GM19438 (cell line): ENCODE measurements at regions not wholly inside any gene's neighbourhood (a gene's known extent, or its start where the extent isn't known, plus 50 kb on each side); places are given as distances from the start of the nearest gene placed in this dataset.
"Not testable (repeated sequence)": the region's sequence is repeated elsewhere in the genome, so short reads cannot be mapped to it uniquely, and the experiment has no call there.

Source experiments
- ATAC-seq: cut with Tn5 transposase; IDR thresholded peaks from one replicate; pipeline ENCODE4 v1.9.1; 2021; ENCODE audit warnings: low read depth; ENCODE audit not compliant: unreplicated experiment

DNA sequence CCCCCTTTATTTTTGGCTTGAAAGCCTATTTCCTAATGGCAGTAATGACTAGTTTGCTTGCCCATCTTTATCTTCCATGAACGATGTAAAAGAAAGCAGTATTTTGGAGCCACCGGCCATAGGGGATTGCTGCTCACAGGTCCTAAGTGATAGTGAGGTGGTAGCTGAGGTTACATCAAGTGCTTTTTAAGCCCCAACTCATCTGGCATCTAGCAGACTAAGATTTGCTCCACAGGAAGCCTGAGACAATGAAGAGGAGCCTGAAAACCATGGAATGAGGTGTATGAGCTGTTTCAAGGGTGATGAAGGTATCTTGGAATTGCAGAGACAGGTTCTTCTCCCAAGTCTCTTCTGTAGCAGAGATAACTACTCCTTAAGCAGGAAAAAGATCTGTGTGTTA is 496.3 kb downstream of the XPNPEP1 start:
- ATAC-seq: no peak

DNA sequence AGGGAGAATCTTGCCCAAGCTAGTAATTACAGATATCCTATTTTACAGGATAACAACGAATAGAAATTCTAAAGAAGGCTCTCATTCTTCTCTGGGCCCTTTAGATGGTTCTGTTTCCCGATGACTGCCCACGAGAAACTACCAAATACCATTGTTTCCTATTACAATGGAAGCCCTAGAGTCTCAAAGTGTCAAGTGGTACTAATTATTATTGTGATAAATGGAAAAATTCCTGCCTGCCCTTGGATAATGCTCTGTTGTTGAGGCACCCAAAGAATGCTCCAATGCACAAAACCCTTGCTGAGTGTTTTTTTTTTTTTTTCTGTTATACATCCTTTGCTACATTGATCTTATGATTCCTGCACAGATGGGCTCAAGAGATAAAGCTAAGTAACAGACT is 504.5 kb downstream of the XPNPEP1 start:
- ATAC-seq: no peak

DNA sequence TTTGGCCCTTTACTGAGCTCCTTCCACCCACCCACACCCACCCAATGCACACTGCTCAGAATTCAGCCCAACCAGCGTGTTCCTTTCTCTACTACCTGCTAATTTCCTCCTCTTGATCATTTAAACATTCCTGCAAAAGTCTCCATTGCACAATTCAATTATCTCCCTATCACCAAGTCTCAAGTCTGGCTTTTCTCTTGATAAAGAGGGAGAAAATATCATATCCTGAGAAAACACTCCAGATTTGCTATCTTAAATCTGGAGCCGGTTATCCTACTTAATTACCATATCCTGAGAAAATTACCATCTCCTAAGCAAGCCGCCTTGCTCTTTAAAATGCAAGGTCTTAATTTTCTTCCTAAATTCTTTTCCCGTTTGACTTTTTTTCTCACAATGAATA is 505.5 kb downstream of the XPNPEP1 start:
- ATAC-seq: no peak

DNA sequence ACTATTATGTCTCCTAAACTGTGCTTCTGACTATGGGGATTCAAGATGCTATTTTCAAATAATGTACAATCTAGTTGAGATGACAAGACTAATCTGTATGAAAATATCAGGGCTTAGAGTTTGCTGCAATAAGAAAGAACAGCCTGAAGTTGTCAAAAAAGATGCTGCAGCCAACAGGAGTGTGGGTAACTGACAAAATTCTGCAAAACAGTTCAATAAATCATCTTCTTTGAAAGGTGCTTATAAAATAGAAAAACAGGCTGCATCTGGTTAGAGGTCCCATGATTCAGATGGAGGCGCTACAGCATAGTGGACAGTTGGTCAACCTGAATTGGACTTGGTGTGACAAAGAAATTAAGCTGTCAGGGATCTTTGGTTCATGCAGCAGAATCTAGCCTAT is 511.0 kb downstream of the XPNPEP1 start:
- ATAC-seq: no peak

DNA sequence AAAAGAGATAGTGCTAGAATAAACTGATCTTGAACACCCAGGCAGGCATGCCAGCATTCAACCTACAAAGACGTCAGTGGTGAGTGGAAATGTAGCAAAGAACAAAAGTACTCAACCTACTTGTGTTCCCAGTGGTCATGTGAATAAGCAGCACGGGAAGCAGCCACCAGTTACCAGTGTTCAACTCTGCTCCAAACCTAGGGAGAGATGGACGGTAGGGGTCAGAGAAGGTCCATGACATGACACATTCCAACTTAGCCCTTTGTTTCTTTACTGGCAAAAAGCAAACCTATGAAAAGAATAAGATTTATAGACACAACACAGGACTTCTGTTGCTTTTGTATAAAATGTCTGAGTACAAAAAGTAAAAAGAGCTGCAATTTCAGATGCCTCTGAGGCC is 511.4 kb downstream of the XPNPEP1 start:
- ATAC-seq: no peak

DNA sequence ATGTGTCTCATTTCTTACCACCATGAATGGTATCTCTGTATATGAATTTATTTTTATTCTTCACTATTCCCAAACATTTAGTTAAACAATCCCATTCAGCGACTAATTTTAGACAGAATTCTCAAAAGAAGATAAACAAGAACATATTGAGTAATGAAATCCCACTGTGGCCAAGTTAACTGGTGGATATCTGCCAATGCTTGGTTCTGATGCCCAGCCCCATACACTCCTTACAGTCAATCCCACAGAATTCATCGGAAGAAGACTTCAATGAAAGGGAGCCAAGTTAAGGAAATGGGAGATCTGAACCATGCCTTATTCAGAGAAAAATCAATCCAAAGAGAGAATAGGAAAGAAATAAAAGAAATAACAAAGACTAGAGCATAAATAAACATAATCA is 518.0 kb downstream of the XPNPEP1 start:
- no peak for ATAC-seq

DNA sequence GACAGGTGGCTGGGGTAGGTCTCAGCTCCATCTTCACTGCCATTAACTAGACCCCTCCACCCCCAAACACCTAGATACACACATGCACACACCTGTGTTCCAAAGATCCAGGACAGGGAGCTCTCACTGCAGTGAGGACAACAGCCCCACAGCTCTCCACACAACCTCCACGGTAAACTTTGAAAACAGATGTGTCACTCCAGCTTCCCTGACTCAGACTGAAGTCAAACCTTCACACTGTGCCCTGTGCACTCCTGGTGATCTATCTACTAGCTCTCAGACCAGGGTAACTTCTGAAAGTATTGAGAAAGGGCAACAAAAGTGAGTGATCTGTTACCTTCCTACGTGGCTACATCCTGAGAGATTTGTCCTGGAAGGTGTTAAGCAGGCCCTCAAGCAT is 519.8 kb downstream of the XPNPEP1 start:
- ATAC-seq: no peak

DNA sequence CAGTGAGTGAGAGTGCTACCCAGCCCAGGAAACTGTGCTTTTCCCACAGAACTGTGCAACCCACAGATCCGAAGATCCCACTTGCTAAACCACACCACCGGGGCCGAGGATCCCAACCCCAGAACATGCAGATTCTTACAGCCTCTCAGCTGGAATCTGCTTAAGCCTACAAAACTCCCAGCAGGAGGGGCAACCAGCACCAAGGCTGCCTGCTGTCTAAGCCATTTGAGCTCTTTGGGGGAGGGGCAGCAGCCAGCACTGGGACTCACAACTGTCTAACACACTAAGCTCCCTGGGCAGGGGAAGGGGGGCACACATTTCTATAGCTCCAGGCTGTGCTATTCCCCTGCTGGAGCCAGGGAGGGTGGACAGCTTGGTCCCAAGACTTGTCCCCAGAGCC is 529.9 kb downstream of the XPNPEP1 start:
- no peak for ATAC-seq

DNA sequence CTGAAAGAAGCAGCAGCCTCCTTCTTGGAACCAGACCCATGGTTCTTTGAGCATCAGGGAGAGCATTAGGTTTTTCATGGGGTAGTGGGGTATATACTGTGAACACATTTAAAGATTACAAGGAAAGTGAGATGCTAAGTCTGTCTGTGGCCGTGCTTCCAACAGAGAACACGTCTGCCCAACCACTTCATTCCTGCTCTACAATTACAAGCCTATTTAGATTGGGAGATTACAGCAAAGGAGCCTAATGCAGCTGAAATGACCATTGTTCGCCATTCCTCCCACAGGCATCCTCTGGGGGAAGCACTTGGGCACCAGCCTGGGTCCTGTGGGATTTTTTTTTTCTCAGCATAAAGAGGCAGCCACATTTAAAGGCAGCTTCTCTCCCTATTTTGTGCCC is 536.4 kb downstream of the XPNPEP1 start:
- no peak for ATAC-seq

DNA sequence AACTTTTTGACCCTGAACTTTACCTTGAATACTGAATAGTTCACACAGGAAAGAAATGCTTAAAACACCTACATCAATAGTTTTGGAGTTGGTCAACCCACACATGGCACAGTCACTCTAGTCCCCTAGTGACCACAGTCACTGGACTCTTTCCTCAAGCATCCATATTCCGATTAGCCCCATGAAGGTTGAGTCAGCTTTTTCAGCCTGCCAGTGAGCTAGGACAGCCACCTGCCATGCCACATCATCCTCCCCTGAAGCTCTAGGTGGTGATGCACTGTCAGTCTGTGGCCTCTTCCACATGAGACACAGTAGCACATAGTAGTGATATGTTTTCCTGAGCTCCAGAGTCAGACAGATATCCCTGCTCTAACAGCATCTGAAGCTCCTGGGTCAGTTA is 537.2 kb downstream of the XPNPEP1 start:
- ATAC-seq: no peak

DNA sequence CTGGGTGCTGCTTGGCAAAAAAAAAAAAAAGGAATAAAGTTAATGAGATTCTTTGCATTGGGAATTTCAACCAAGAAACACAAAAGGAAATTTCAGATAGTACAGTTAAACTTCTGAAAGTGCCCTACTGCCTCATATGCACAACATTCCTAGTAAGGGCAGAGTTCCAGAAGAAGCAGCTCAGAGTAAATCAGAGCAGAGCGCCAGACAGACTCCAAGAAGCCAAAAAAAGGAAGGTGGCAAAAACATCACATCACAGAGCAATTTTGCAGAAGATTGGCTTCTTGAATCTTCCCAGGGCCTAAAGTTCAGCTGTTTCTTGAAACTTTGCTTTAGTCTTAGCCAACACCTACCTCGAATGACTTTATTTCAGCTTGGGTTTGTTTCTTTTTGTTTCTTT is 544.1 kb downstream of the XPNPEP1 start:
- no peak for ATAC-seq

DNA sequence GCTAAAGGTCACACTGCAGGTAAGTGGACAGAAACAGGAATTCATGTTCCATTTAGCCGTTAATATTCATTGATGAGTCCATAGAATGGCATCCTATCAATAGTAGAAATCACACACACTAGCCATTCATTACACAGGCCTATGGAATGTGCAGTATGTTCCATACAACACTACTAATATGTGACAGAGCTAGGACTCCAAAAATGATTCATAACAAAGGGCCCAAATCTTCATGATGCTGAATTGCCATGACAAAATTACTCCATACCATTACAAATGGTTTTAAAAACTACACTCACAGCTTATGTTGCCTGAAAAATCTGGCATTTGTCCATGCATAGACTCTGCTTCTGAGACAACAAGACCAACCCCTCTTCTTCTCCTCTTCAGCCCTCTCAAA is 549.1 kb downstream of the XPNPEP1 start:
- no peak for ATAC-seq

DNA sequence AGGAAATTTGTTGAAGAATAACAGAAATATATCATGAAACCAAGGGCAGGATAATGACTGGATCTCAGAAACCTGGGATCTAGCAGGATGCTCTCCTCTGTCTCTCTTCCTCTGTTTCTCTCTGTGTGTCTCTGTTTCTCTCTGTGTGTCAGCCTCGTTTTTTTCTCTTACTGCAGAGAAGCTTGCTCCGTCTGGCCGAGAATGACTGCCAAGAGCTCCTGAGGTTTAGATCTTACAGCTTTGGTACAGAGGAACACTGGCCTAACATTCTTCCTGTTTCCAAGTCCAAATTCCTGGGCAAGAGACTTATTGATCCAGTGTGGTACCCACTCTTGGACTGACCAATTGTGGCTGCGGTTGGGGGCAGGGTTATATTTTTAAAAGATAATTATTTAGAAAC is 564.0 kb downstream of the XPNPEP1 start:
- no peak for ATAC-seq

DNA sequence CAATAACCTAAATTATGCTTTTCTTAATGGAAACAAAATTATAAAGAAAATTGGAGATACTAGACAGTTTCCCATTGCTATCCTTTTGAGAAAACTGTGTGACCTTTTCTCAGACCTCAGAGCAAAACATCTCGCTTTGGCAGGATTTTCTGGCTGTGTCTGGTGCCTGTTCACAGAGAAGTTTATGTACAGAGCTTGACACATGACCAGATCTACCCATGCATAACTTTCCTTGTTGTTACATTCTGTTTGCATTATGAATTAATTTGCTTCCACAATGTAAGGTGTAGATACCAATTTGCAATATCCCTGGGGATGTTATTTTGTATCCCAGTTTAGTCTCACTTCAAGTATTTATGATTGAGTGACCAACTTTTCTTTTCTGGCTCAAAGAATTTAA is 565.0 kb downstream of the XPNPEP1 start:
- ATAC-seq: no peak

DNA sequence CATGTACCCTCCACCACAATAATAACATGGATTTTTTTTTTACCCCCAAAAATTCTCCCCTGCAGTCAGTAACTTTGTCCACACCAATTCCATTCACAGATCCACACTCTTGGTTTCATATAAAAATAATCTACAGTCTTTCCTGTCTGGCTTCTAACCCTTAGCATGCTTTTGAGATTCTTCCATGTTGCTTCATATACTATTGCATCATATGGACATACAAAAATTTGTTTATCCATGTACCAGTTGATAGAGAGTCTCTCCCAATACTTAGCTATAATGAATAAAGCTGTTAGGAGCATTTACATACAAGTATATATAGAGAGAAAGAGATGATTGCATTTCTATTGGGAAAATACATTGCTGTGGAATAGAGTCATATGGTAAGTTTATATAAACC is 575.0 kb downstream of the XPNPEP1 start:
- no peak for ATAC-seq

DNA sequence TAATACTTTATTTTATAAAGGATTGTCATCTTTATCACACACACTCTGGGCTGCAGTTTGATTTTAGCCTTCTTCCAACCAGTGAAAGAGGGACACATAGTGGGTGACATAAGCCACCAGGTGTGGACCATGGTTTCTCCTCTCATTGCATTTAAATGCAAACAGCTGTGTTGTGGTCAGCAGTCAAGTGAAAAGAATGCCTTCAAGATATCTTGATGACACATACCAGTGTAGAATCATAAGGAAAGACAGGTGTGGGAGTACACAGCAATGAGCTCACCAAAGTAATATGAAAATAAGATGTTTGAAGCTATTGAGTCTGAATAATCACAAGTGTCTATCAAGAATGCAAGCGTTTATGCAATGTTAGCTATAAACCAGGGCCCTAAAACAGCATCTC is 580.0 kb downstream of the XPNPEP1 start:
- ATAC-seq: no peak

DNA sequence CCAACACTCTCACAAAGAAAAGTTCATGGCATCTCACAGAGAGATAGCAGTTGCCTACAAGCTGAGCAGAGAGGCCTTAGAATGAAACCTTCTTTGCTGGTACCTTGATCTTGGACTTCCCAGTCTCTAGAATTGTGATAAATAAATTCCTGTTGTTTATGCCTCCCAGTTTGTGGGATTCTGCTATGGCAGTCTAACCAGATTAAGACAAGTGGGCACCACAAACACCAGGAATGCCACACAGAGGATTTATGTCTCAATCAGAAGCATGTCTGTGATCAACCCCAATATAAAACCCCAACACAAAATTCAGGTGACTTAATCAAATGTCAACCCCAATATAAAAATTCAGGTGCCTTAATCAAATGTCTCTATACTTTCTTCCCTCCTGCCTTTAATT is 581.3 kb downstream of the XPNPEP1 start:
- ATAC-seq: no peak

DNA sequence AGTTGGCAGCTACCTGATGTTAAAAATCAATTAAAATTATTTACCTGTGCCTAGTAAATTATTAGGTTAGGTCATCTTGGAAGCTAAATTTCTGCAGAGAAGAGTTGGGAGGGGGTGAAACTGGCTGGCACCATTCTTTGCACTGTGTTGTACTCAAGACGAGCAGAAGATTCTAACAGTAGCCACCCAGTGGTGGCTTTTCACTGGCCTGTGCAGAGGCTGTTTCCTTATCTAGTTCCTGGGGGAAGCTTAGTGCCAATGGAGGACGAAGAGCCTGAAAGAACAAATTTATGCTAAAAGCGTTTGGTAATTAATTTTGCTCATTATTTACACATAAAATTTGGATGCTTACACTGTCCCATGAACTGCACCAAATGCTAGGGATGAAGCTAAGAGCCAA is 595.3 kb downstream of the XPNPEP1 start:
- ATAC-seq: no peak

DNA sequence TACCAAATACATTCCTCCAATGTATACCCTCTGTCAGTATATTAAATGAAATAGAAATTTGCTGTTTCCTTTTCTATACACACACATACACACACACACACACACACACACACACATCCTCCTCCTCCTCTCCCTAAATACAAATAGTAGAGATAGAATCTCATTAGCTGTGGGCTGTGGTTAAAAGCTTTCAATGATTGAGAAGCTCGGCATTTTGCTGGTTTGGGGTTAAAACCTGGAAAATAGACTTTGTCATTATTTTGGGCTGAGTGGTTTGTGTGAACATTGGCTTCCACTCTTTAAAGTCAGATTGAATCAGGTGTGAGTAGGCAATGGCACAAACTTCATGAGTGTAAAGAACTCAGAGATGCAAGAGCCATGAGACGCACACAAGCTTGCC is 596.0 kb downstream of the XPNPEP1 start:
- no peak for ATAC-seq

DNA sequence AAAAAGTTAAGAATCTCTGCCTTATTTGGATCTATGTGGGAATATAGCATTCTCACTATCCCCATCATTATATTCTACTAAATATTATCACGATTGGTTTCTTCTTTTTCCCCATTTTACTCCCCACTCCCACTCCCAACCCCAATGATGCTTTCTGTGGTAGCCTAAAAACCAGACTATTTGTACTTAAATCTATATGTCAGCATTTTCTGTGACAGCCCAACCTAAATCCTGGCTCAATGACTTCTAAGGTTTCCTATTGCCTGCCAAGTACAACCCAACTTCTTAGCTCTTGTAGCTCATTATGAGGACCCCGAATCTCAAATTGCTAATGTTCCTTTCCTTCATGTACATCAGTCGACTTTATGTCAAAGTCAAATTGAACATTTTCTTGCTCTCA is 598.6 kb downstream of the XPNPEP1 start:
- no peak for ATAC-seq

DNA sequence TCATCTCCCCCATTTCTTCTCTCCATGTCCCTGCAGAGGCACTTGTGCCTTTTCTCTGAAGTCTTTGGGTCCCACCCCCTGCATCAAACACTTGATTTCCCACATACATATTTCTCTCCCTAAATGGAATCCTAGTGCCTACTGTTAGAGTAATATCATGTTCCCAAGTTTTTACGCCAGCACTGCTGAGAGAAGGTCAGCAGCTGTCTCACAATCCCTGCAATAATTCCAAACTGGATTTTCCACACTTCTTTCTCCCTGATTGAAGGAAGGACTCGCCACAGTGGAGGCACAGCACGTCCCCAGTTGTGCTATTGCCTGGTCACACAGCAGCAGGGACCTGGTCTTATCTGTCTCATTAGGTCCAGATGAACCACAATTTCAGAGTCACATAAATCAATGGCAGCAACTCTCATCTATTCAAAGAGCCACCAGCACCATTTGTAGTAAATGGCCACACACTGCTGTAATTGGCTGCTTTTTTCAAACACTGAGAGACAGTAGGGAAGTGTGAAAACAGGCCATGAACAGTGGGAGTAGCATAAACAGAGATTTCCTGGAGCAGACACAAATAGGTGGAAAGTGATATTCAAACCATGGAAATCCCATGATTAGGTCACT is 605.5 kb downstream of the XPNPEP1 start:
- ATAC-seq: no peak

DNA sequence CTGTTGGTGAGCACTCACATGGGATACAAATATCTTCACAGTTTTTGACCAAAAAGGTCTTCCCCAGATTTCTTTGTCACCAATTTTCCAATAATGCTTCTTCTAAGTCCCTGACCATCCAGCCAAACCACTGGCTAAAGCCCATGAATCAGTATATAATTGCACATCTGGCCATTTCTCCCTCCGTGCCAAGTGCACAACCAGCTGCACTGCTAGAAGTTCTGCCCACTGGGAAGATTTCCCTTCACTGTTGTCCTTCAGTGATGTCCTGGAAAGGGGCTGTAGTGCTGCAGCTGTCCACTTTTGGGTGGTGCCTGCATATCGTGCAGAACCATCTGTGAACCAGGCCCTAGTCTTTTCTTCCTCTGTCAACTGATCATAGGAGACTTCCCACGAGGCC is 609.3 kb downstream of the XPNPEP1 start:
- not testable (repeated sequence) for ATAC-seq

DNA sequence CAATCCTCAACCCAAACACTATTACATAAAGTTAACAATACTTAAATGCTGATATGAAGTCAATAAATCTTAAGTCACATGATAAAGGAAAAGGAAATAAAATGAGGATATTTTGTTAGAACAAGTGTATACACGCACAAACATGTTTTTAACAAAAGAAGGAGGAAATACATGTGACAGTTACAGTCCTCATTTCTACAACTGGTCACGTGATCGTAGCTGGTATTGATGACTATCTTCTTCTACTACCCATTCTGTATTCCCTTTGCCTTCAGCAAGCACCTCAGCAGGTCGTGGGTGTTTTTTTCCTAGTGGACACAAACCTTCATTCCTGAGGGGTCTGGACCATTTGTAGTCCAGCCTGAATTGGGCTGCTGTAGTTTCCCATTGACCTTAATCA is 610.8 kb downstream of the XPNPEP1 start:
- ATAC-seq: not testable (repeated sequence)
